Lung (tissue), 11 donors: ENCODE measurements at regions not wholly inside any gene's neighbourhood (a gene's known extent, or its start where the extent isn't known, plus 50 kb on each side); places are given as distances from the start of the nearest gene placed in this dataset.

Source experiments
- ATAC-seq: fragments of 200-7000 bp; cut with Tn5 transposase; one replicate; pipeline ENCODE4 v1.9.1; 2020; ENCODE audit warnings: moderate number of reproducible peaks; ENCODE audit not compliant: insufficient read depth, low FRiP score
- DNase-seq, 3 donors: peaks; one replicate each; pipeline ENCODE4 v3.0.0-alpha.2; 2013 to 2017
- H3K27ac ChIP-seq, 2 donors: one replicate each; pipeline ENCODE4 v1.5.1; 2013; ENCODE audit warnings: mild to moderate bottlenecking in 2 of 2, moderate library complexity in 2 of 2, control low read depth in 1 of 2, inconsistent platforms in 1 of 2, low read depth in 1 of 2, low read length in 1 of 2
- H3K27me3 ChIP-seq, 3 donors: one replicate each; pipeline ENCODE4 v1.5.1; 2013; ENCODE audit warnings: low read length in 2 of 3; ENCODE audit not compliant: control insufficient read depth in 3 of 3, insufficient read depth in 3 of 3
- H3K36me3 ChIP-seq, 4 donors: one replicate each; pipeline ENCODE4 v1.5.1; 2013; ENCODE audit warnings: low read length in 4 of 4, mild to moderate bottlenecking in 1 of 4, moderate library complexity in 1 of 4; ENCODE audit not compliant: control insufficient read depth in 4 of 4, insufficient read depth in 4 of 4
- H3K4me1 ChIP-seq, 5 donors: one replicate each; pipeline ENCODE4 v1.5.1; 2013; ENCODE audit warnings: low read length in 5 of 5, mild to moderate bottlenecking in 2 of 5, moderate library complexity in 1 of 5; ENCODE audit not compliant: control insufficient read depth in 5 of 5, insufficient read depth in 5 of 5
- H3K4me3 ChIP-seq: one replicate; pipeline ENCODE4 v1.5.1; 2013; ENCODE audit warnings: mild to moderate bottlenecking, control low read depth, moderate library complexity
- H3K9ac ChIP-seq, 2 donors: one replicate each; pipeline ENCODE4 v1.5.1; 2013; ENCODE audit warnings: low read length in 2 of 2, control low read depth in 1 of 2; ENCODE audit not compliant: insufficient read depth in 1 of 2
- H3K9me3 ChIP-seq, 4 donors: one replicate each; pipeline ENCODE4 v1.5.1; 2013; ENCODE audit warnings: low read length in 3 of 4, mild to moderate bottlenecking in 1 of 4, moderate library complexity in 1 of 4; ENCODE audit not compliant: control insufficient read depth in 4 of 4, insufficient read depth in 3 of 4
- WGBS, 2 donors: extraction: QIAGEN DNeasy Blood & Tissue Kit; methylation state at CpG; one replicate each; pipeline ENCODE4 v1.1.7; 2013; 5-methylcytosine and 5-hydroxymethylcytosine counted together
- TF ChIP-seq, protein P1 (sequence below): IDR thresholded peaks from 2 replicates; pipeline ENCODE4 v1.5.1; 2012; ENCODE audit warnings: mild to moderate bottlenecking; ENCODE audit errors: control extremely low read depth, extremely low read depth
- donor health status: control.
- donor health status: control.
- donor health status: Bipolar disorder and iron deficiency.
- donor health status: healthy.
- donor health status: DM: yes; HTN: yes; CAD: no.

DNA sequence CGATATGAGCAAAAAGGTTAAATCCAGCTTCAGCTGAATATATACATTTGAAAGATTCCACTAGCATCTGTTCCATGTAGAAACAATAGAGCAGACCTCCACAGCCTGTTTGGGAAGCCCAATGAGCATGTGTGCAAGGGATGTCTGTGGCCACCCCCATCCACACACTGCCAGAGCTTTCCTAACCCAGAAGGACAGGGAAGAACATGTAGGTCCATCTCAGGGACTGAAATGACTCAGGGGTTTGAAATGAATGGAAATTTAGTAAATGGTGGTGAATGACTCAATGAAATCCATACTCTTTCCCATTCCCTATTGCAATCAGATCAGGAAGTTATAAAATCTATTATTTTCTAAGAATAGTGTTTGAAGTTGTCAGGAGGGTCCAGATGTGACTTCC lies 397.2 kb downstream of the DUSP10 start:
- Histone ChIP-seq H3K36me3 (no peaks in the 10 kb centered on the region), H3K27me3 (no peaks in the 10 kb centered on the region), H3K4me1 (peaks cover 0 to 13% (median 0%) of the 10 kb centered on the region in 5 donors), H3K9ac (no peak overlapping the region), H3K4me3 (no peak overlapping the region), H3K9me3 (no peaks in the 10 kb centered on the region), H3K27ac (no peak overlapping the region)
- WGBS, 2 donors, result 80 to 87% methylated on average over 1 of the region's 1 CpG
- DNase-seq (no peak), ATAC-seq (no peak)
- TF ChIP-seq, protein P1, sequence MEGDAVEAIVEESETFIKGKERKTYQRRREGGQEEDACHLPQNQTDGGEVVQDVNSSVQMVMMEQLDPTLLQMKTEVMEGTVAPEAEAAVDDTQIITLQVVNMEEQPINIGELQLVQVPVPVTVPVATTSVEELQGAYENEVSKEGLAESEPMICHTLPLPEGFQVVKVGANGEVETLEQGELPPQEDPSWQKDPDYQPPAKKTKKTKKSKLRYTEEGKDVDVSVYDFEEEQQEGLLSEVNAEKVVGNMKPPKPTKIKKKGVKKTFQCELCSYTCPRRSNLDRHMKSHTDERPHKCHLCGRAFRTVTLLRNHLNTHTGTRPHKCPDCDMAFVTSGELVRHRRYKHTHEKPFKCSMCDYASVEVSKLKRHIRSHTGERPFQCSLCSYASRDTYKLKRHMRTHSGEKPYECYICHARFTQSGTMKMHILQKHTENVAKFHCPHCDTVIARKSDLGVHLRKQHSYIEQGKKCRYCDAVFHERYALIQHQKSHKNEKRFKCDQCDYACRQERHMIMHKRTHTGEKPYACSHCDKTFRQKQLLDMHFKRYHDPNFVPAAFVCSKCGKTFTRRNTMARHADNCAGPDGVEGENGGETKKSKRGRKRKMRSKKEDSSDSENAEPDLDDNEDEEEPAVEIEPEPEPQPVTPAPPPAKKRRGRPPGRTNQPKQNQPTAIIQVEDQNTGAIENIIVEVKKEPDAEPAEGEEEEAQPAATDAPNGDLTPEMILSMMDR, result no peak

DNA sequence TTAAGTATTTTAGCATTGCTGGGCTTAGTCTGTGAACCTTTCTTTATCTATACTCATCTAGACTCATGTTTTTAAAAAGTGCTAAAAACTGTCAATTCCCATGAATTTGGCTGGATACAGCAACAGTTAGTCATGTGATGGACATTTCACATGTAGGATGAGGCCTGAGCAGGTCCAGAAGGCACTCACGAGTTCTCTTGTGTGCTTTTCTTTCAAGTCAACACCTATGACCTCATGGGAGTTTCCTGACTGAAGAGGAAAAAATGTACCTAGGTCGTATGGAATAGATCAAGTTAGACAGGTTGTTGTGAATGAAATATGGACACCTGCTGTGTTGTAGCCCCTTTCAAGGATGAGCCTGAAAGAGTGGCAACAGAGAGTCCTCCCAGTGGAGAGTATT lies 394.2 kb downstream of the DUSP10 start:
- DNase-seq, result no peak
- H3K9me3 ChIP-seq, result no peaks in the 10 kb centered on the region
- peaks cover 0 to 11% (median 0%) of the 10 kb centered on the region in 5 donors for H3K4me1 ChIP-seq
- ATAC-seq, result no peak
- H3K36me3 ChIP-seq, result no peaks in the 10 kb centered on the region
- TF ChIP-seq, protein P1, result no peak
- no peak overlapping the region for H3K27ac ChIP-seq
- H3K4me3 ChIP-seq, result no peak overlapping the region
- H3K27me3 ChIP-seq, result no peaks in the 10 kb centered on the region
- 59 to 89% methylated on average over 2 of the region's 2 CpGs for WGBS, 2 donors
- H3K9ac ChIP-seq, result no peak overlapping the region

DNA sequence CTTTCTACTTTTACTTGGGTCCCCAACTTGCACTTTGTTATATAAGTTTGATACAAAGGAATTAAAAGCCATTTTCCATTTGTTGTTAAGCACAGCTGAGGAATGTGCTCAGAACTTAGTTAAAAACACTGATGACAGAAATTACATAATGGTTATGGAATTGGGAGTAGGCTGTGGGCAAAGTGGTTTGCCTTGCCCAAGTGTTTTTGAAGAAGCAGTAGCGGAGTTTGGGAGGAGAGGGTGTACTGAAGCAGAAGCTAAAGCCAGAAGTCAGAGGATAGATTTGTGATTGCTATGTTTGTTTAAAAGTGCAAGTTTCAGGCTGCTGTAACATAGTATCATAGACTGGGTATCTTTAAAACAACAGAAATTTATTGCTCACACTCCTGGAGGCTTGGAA lies 391.8 kb downstream of the DUSP10 start:
- TF ChIP-seq, protein P1, result no peak
- DNase-seq (no peak), ATAC-seq (no peak)
- Histone ChIP-seq H3K4me3 (no peak overlapping the region), H3K4me1 (no peaks in the 10 kb centered on the region), H3K36me3 (no peaks in the 10 kb centered on the region), H3K9me3 (no peaks in the 10 kb centered on the region), H3K27ac (no peak overlapping the region), H3K9ac (no peak overlapping the region), H3K27me3 (no peaks in the 10 kb centered on the region)
- 59 to 84% methylated on average over 1 of the region's 1 CpG for WGBS, 2 donors

DNA sequence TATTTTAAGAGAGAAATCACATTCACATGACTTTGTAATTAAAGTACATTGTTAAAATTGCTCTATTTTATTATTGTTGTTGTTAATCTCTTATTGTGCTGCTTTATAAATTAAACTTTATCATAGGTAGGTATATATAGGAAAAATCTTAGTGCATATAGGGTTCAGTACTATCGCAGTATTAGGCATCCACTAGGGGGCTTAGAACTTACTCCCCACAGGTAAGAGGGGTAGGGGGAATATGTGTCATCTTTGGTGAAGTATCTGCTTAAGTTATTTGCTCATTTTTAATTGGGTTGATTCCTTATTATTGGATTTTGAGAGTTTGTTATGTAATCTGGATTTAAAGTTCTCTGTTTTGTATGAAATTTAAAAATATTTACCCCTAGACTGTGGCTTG lies 385.2 kb downstream of the DUSP10 start:
- H3K4me1 ChIP-seq, result no peaks in the 10 kb centered on the region
- no peak for ATAC-seq
- no peak for DNase-seq
- H3K4me3 ChIP-seq, result no peak overlapping the region
- TF ChIP-seq, protein P1, result no peak
- no peaks in the 10 kb centered on the region for H3K27me3 ChIP-seq
- no peak overlapping the region for H3K27ac ChIP-seq
- no peaks in the 10 kb centered on the region for H3K9me3 ChIP-seq
- H3K36me3 ChIP-seq, result no peaks in the 10 kb centered on the region
- H3K9ac ChIP-seq, result no peak overlapping the region
- 96 to 97% methylated on average over 1 of the region's 1 CpG for WGBS, 2 donors
